ENCODE measurements at regions not wholly inside any gene's neighbourhood (a gene's known extent, or its start where the extent isn't known, plus 50 kb on each side); places are given as distances from the start of the nearest gene placed in this dataset.

DNA sequence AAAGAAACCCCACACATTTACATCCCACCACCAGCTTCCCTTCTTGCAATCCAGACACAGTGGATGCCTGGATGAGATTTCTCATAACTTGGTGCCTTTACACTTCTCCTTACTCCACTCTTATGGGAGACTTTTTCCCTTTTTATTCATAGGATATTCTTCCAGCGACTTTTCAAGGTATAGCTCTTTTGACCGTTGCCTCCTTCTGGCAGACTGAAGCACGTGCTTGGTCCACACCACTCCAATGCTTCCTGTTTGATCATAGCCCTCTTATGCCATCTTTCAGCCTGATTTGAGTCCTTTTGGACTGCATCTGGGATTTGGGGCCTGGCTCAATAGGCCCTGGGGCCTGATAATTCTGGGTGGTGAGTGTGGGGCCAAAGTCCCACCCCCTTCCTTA, 87.7 kb downstream of the ERCC5 start:
- DNase-seq (ENCODE audit: low spot score) = no peak

DNA sequence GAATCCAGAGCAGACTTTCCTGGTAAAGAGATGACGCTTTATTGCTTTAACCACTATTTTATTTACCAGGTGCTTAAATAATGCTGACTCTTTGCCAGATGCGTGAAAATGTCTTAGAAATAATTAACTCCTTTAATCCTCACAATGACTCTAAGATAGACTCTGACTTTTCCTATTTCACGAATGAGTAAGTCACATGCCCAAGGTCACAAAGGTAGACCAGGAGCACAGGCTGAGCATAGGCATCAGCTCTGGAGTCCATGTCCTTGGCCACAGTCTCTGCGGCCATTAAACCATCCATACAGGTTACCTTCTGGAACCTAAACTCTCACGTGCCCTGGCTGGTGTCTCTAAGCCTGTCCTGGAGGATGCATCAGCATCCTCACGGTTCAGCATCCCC, 87.3 kb downstream of the ERCC5 start:
- no peak for DNase-seq (ENCODE audit: low spot score)

DNA sequence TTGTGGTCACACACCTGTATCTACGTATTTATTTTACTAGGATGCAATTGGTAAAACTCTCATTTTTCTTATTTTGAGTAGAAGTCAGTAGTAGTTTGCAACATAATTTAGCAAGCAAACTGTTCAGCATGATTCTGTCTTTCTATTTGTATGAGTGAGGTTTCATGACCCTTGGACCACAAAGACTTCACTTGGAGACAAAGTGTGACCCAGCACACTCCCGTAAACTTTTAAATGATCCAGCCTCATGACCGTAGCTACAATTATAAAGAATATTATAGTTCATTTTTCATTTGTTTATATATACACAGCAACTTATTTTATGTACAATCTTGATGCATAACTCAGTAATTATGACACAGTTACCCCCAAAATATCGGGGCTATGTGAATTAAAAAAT, 86.5 kb downstream of the ERCC5 start:
- DNase-seq (ENCODE audit: low spot score) = no peak

DNA sequence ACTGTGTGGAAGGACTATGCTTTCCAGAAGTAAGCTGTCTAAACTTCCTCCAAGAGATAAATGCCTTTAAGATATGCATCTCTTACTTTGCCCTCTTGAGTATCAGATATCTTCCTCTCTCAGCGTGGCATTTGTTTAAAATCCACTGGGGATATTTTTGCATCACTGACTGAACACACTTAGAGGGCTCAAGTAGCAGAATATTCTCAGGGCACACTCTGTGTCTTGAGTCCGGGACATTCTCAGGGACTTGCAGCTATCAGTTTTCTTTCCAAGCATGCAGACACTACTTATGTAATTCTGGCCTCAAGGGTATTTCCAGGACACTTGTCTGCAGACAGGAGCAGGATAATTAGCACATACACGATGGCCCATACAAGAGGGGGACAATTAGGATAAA, 84.7 kb downstream of the ERCC5 start:
- DNase-seq (ENCODE audit: low spot score) = no peak

DNA sequence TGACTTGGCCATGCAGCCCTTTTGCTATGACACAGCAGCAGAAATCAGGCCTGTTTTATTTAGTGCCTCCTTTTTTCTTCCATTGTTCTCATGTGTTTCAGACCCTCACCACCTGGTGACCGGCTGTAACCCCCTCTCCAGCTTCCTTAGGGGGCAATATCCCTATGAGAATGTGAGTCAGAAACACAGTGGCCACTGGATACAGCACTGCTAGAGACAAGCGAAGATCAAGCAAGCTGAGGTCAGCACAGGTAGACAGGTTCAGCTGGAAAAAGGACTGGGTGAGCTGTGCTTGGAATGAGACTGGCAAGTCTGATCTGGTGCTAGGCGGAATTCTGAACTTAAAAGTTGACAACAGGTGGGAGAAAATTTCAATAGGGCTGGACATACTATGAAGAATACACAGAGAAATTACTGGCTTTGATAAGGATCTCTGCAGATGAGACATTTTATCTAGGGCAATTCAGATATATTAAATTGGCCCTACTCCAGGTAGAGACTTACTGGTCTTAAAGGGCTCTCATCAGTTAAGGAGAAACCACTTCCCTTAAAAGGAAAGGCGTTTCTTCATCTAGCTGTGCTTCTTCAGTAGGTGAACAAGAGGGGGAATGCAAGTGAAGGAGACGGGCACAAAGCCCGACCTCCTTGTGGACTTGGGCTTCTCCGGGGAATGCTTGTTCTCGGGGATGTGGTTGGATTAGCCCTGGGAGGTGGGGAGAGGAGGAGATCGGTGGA, 83.3 kb downstream of the ERCC5 start:
- DNase-seq (ENCODE audit: low spot score) = no peak

Measured in GM03348 (cell line).